RPMI7951 (cell line): ENCODE measurements at regions not wholly inside any gene's neighbourhood (a gene's known extent, or its start where the extent isn't known, plus 50 kb on each side); places are given as distances from the start of the nearest gene placed in this dataset.
"Not testable (repeated sequence)": the region's sequence is repeated elsewhere in the genome, so short reads cannot be mapped to it uniquely, and the experiment has no call there.

Source experiments
- DNase-seq: peaks from one replicate; pipeline ENCODE4 v3.0.0-alpha.2; 2012; ENCODE audit warnings: low read depth

DNA sequence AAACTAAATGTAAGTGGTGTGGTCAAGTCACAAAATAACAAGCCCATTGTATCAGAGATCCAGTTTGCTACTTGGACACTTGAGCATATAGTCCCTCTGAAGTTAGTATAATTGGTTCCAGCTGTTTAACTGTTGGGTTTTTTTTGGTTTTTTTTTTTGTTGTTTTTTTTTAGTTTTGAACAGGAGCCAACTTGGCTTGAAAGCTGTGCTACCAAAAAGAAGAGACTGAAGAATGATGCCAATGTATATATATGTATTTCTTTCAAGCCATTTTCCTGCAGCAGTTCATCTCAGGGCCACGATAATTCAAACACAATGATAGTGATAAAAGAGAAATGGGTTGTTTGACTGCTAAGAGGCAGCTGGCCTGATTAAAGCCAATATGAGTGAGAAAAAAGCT lies 138.3 kb downstream of the PCDH18 start:
- peak; percentile 55 for DNase-seq

DNA sequence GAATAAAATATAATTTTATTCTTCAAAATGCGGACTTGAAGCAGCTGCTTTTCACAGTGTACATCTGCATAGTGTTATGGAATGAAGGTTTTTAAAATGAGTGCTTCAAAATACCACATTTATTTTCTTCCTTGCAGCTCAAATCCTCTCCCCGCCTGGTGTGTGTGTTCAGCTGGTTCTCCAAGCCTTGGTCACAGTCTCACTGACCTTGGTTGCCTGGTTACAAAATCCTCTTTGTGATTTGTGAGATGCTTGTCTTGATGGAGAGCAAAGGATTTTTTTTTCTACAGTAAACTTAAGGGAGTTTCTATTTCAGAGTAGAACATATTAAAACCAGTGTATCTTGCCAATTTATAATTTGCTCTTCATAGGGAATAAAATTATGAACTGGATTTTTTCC lies 139.2 kb downstream of the PCDH18 start:
- DNase-seq = peak; percentile 48

- peak; percentile 40 for DNase-seq
Observed at GRCh38 chr4:137390707-137391106, 141.6 kb downstream of the PCDH18 start.

GRCh38 chr4:137389911-137390520 lies 142.3 kb downstream of the PCDH18 start:
- DNase-seq = no peak

DNA sequence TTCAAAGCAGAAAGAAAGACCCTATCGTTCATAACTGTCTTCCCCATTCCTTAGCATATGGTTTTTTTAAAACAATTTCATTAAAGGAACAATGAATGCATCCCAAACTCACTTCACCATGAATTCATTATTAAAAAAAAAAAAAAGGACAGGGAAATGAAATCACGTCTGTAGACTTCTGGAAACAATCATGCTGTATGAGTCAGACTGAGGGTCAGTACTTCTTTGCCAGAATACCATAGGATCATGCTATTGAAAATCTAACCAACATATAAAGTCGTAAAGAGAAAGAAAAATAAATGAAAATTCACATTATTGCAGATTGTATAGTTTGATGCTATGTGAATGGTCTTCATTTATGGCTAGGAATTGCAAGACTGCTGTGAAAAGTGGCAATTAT lies 144.4 kb downstream of the PCDH18 start:
- peak; percentile 59 for DNase-seq

GRCh38 chr4:137384476-137384875 lies 147.8 kb downstream of the PCDH18 start:
- DNase-seq = no peak

DNA sequence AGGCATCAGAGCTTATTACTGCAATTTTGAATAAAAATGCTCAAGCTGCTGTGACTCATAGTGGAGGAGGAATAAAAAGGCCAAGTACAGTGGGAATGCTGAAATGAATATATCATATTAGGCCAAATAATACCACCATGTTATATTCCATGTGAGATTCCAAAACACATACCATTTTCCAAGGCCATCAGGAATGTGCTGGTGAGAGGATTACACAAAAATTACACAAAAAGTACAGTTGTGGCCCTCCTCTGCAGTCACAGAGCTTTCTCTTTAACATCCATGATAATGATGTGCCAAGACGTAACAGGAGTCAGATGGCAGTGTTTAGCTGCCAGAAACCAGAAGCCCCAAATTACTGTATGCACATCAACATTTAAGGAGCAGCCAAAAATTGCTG lies 153.5 kb downstream of the PCDH18 start:
- no peak for DNase-seq

DNA sequence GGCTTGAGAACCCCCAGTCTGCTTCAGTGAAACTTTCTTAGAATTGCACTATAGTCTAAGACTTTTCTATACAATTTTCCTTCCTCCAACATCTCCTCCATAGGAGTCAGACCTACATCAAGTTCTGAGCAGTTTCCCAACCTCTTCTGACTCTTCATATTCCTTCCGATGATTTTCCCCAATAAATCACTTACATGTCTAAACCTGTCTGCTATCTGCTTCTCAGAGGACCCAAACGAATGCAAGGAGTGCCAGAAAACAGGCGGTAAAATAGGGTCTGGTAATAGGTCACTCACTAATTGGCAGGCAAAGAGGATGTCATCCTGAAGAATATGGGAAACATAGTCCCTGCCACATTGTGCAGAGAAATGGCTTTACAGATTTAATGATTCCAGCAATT lies 153.9 kb downstream of the PCDH18 start:
- no peak for DNase-seq

GRCh38 chr4:137376312-137376711 lies 156.0 kb downstream of the PCDH18 start:
- no peak for DNase-seq

- no peak for DNase-seq
Observed at GRCh38 chr4:137375111-137375850, 157.0 kb downstream of the PCDH18 start.

DNA sequence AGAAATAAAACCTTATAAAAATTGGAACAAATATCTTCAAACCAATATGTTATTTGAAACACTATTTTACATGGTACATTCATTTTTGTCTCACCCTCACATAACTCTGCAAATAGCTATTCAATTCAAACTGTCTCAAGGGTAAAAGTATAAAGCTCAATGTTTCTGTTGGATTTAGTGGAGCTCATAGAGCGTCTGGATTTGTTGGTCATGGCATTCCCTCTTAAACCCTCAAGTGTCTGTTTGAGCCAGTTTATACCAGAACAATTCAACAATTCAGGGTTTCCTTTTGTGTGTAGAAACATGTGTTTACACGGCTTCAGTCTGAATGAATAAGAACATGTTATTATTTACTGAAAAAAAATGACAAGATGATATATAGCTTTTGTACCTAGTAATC lies 161.6 kb downstream of the PCDH18 start:
- no peak for DNase-seq

DNA sequence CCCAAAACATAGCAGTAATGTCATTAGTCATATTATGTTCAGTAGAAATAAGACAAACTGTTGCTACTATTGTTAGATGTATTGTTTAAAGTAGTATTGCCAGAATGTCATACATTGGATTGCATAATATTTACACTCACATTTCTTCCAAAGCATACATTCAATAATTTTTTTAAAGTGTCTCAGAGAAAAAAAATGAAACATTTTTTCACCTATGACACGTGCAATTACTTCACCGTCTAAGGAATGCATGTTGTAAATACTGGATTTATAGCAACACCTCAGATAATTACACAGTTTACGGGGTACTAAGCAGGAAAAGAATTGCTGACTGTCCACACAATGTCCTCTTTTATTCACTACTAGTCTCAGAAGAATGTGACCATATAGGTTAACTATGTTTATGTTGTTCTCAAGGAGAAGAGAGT lies 162.1 kb downstream of the PCDH18 start:
- no peak for DNase-seq

DNA sequence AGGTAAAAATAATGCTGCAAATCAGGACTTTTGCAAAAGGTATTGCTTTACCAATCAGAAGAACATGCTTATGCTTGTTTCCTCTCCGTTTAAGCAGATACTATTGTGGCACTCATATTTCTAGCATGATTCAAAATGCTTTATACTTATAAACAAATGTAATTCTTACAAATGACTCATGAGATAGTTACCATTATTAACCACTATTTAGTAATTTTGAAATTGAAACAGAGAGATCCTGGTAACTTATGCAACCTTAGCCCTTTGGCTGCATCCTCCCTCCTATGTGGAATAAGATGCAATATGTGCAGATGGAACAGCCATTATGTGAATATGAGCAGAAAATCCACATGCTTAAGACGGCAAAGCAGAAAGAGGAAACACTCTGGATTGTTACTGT lies 164.7 kb downstream of the PCDH18 start:
- no peak for DNase-seq

GRCh38 chr4:137363496-137363895 lies 168.8 kb downstream of the PCDH18 start:
- DNase-seq = no peak

DNA sequence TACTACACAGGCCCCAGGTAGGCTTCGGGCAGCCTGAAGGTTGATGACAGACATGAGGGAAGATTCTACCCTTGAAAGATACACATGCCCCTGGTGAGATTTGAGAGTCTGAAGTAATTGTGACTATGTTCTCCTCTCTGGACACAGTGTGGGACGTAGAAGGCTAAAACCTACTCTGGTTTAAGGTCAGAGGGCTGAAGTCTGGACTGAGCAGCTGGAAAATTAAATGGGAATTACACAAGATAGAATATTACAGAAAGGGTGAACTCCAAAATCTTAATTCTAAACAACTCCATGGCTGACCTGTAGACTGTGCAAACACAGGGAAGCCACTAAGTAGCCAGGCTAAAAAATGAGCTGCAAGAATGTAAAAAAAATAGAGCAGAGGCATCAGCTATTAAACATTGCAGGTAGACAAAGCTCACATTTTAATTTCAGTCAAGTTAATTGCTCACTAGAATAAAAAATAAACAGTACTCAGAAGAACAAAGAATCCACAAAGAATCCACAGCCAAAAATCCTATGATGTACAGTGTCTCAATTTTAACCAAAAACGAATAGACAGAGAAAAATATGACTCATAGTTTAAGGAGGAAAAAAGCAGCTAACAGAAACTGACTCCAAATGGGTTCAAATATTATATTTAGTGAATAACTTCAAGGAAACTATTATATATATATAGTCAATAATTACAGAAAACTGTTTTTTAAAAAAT lies 170.4 kb downstream of the PCDH18 start:
- DNase-seq = no peak

DNA sequence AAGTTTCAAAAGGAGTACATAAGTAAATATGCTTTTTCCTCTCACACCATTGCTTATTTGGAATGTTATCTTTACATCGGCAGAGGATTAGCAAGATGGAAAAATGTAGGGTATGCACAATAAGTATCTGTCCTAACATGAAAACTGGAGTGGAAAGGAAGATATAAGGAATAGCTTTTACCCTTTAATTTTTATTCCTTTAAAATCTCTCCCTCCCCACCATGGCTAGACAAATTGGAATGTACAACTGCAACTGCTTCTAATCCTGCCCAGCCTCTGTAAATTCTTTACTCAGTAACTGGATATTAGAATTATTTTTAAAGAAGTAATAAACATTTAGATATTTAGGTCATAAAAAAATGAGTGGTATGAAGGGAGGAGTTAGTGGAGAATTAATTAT lies 171.5 kb downstream of the PCDH18 start:
- no peak for DNase-seq

- peak; percentile 30 for DNase-seq
Observed at GRCh38 chr4:137359691-137360315, 172.5 kb downstream of the PCDH18 start.

GRCh38 chr4:137354562-137354961 lies 177.7 kb downstream of the PCDH18 start:
- not testable (repeated sequence) for DNase-seq

DNA sequence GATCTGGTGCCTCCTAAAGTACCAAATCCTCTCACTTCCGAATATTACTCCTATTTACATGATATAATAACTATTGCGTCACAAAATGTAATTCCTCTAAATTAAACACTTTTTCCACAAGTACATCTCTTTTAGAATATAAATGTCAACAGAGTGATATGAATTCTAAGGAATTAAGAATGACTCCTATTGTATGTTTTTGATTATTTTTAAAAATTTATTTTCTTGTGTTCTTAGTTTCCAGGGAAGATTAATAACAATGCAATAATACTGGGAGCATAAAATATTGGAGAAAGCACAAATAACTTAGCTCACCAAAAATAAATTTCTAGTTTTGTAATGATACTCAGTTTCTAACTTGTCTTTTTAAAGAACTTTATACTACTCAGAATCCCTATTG lies 184.9 kb downstream of the PCDH18 start:
- DNase-seq = no peak

GRCh38 chr4:137345597-137345996 lies 186.7 kb downstream of the PCDH18 start:
- no peak for DNase-seq

- DNase-seq = no peak
Observed at GRCh38 chr4:137343221-137343620, 189.1 kb downstream of the PCDH18 start.

- no peak for DNase-seq
Observed at GRCh38 chr4:137333031-137333430, 199.3 kb downstream of the PCDH18 start.

DNA sequence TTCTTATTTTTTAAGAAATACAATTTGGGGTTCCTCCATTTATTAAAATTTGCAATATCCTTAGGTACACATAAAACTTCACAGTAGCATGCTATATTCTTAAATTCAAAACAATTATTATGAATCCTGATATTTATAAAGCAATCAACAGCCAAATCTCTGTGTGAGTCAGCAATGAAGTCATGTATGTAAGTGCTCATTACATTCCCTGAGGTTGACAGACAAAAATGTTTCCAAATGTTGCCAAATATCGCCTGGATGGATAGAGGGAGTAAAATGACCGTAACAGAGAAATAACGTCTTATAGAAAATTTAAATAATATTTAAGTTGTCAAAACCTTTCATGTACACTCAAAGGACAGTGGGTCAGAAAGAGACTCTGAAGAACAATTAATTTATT lies 220.0 kb downstream of the PCDH18 start:
- peak; percentile 42 for DNase-seq
